H1 (cell line): ENCODE measurements at regions not wholly inside any gene's neighbourhood (a gene's known extent, or its start where the extent isn't known, plus 50 kb on each side); places are given as distances from the start of the nearest gene placed in this dataset.

Source experiments
- CTCF ChIA-PET: fragments of 300-600 bp; sonication (Branson Sonifier 250); formaldehyde crosslinking; loops from one replicate; lab custom pipeline; 2021; ENCODE audit not compliant: partially characterized antibody; lab: Charles Lee
- POLR2A ChIA-PET: fragments of 300-600 bp; sonication (Branson Sonifier 250); formaldehyde crosslinking; loops from one replicate; lab custom pipeline; 2021; ENCODE audit warnings: inconsistent platforms; ENCODE audit not compliant: partially characterized antibody; lab: Charles Lee
- DNase-seq, 2 experiments: peaks; one replicate each; pipeline versions ENCODE4 v3.0.0 to v3.0.0-alpha.2; 2010 to 2022; ENCODE audit warnings: low spot score in 2 of 2, low read depth in 1 of 2, mixed read lengths in 1 of 2
- FAIRE-seq: peaks from 2 replicates; lab custom pipeline; 2011; peaks lifted over from hg19 to GRCh38; lab: Jason Lieb, UNC
- H2AFZ ChIP-seq: 2 replicates; pipeline ENCODE4 v1.8.1; 2012; ENCODE audit warnings: low read length, inconsistent platforms
- H2AK5ac ChIP-seq: 2 replicates; pipeline ENCODE4 v1.6.1; 2013; ENCODE audit warnings: low read depth, low read length
- H2BK120ac ChIP-seq: replicated peaks from 2 replicates; pipeline ENCODE3; 2013; ENCODE audit warnings: low read depth, low read length, inconsistent platforms
- H2BK12ac ChIP-seq: 2 replicates; pipeline ENCODE4 v1.6.1; 2013; ENCODE audit warnings: low read depth, low read length
- H2BK15ac ChIP-seq: 2 replicates; pipeline ENCODE4 v1.6.1; 2013; ENCODE audit warnings: low read length
- H2BK20ac ChIP-seq: 2 replicates; pipeline ENCODE4 v1.6.1; 2013; ENCODE audit warnings: low read length
- H2BK5ac ChIP-seq: 2 replicates; pipeline ENCODE4 v1.6.1; 2013; ENCODE audit warnings: low read depth, low read length
- H3K14ac ChIP-seq: 2 replicates; pipeline ENCODE4 v1.6.1; 2013; ENCODE audit warnings: inconsistent platforms; ENCODE audit not compliant: insufficient read length
- H3K18ac ChIP-seq: 2 replicates; pipeline ENCODE4 v1.6.1; 2013; ENCODE audit warnings: low read length; ENCODE audit errors: extremely low read depth
- H3K23ac ChIP-seq: 2 replicates; pipeline ENCODE4 v1.6.1; 2013; ENCODE audit warnings: inconsistent platforms; ENCODE audit not compliant: insufficient read length
- H3K23me2 ChIP-seq: 2 replicates; pipeline ENCODE4 v1.6.1; 2013; ENCODE audit warnings: low read depth, low read length
- H3K27ac ChIP-seq: 2 replicates; pipeline ENCODE4 v1.6.1; 2011; ENCODE audit warnings: low read depth, low read length, inconsistent platforms
- H3K27me3 ChIP-seq, 4 experiments: replicated peaks in 1 of 4; 1 replicate in 1 of 4; 2 replicates in 3 of 4; pipeline versions ENCODE4 v1.6.1 to v1.8.1; 2011 to 2013; ENCODE audit warnings: low read length in 3 of 4, mild to moderate bottlenecking in 3 of 4, inconsistent platforms in 2 of 4, mixed read lengths in 2 of 4, moderate library complexity in 1 of 4; ENCODE audit not compliant: control insufficient read depth in 3 of 4, insufficient read depth in 3 of 4; ENCODE audit errors: extremely low read depth in 1 of 4
- H3K36me3 ChIP-seq, 4 experiments: 2 replicates each; pipeline versions ENCODE4 v1.6.1 to v1.8.1; 2011 to 2013; ENCODE audit warnings: mild to moderate bottlenecking in 4 of 4, low read length in 3 of 4, moderate library complexity in 2 of 4, control low read depth in 1 of 4, inconsistent platforms in 1 of 4; ENCODE audit not compliant: insufficient read depth in 4 of 4, control insufficient read depth in 2 of 4
- H3K4ac ChIP-seq: replicated peaks from 2 replicates; pipeline ENCODE3; 2013; ENCODE audit warnings: low read length, low read depth, mixed read lengths, inconsistent platforms; ENCODE audit not compliant: insufficient read length
- H3K4me1 ChIP-seq, 4 experiments: replicated peaks in 1 of 4; 1 replicate in 1 of 4; 2 replicates in 3 of 4; pipeline versions ENCODE4 v1.6.1 to v1.8.1; 2011 to 2013; ENCODE audit warnings: low read length in 3 of 4, inconsistent platforms in 2 of 4, mixed read lengths in 1 of 4; ENCODE audit not compliant: insufficient read depth in 4 of 4, control insufficient read depth in 3 of 4
- H3K4me2 ChIP-seq, 2 experiments: 2 replicates each; pipeline versions ENCODE4 v1.6.1 to v1.8.1; 2011 to 2013; ENCODE audit warnings: low read depth in 2 of 2, low read length in 2 of 2, control low read depth in 1 of 2, inconsistent platforms in 1 of 2, mild to moderate bottlenecking in 1 of 2; ENCODE audit not compliant: insufficient read depth in 1 of 2
- H3K4me3 ChIP-seq, 4 experiments: fragments of 200-600, 300-600 bp in 1 of 4; sonication (generic), shearing (Covaris generic), sonication (Bioruptor Twin) in 1 of 4; 2 replicates each; pipeline versions ENCODE4 v1.5.1 to v1.8.1; 2011 to 2016; ENCODE audit warnings: low read length in 4 of 4, low read depth in 3 of 4, control low read depth in 2 of 4, inconsistent platforms in 2 of 4, mild to moderate bottlenecking in 2 of 4, mixed read lengths in 1 of 4, moderate library complexity in 1 of 4; ENCODE audit not compliant: insufficient read depth in 2 of 4; ENCODE audit errors: extremely low read depth in 1 of 4
- H3K56ac ChIP-seq: replicated peaks from 2 replicates; pipeline ENCODE3; 2013; ENCODE audit warnings: low read depth, mild to moderate bottlenecking, mixed read lengths, low read length, inconsistent platforms; ENCODE audit not compliant: insufficient read length
- H3K79me1 ChIP-seq: 2 replicates; pipeline ENCODE4 v1.6.1; 2013; ENCODE audit warnings: low read depth, low read length, control low read depth
- H3K79me2 ChIP-seq, 2 experiments: 2 replicates each; pipeline versions ENCODE4 v1.6.1 to v1.8.1; 2012 to 2013; ENCODE audit warnings: low read length in 2 of 2, mild to moderate bottlenecking in 2 of 2, inconsistent platforms in 1 of 2; ENCODE audit not compliant: insufficient read depth in 2 of 2, control insufficient read depth in 1 of 2
- H3K9ac ChIP-seq, 4 experiments: replicated peaks in 1 of 4; 1 replicate in 1 of 4; 2 replicates in 3 of 4; pipeline versions ENCODE4 v1.6.1 to v1.8.1; 2011 to 2013; ENCODE audit warnings: low read depth in 3 of 4, low read length in 3 of 4, control low read depth in 2 of 4, mild to moderate bottlenecking in 2 of 4, moderate library complexity in 2 of 4, inconsistent platforms in 1 of 4; ENCODE audit errors: extremely low read depth in 1 of 4
- H3K9me3 ChIP-seq, 2 experiments: 2 replicates each; pipeline versions ENCODE4 v1.6.1 to v1.8.1; 2012 to 2013; ENCODE audit warnings: mild to moderate bottlenecking in 2 of 2, moderate library complexity in 2 of 2, control low read depth in 1 of 2, inconsistent platforms in 1 of 2, low read depth in 1 of 2, low read length in 1 of 2, mixed read lengths in 1 of 2; ENCODE audit not compliant: insufficient read depth in 2 of 2
- H4K20me1 ChIP-seq, 2 experiments: replicated peaks in 1 of 2; 2 replicates each; pipeline versions ENCODE3 to v1.8.1; 2011 to 2013; ENCODE audit warnings: inconsistent platforms in 2 of 2, low read length in 2 of 2, mild to moderate bottlenecking in 1 of 2; ENCODE audit not compliant: insufficient read depth in 2 of 2, control insufficient read depth in 1 of 2
- H4K5ac ChIP-seq: 2 replicates; pipeline ENCODE4 v1.6.1; 2013; ENCODE audit warnings: low read length, low read depth, mixed read lengths, inconsistent platforms; ENCODE audit not compliant: insufficient read length
- H4K8ac ChIP-seq: 2 replicates; pipeline ENCODE4 v1.8.0; 2013; ENCODE audit warnings: mild to moderate bottlenecking, moderate library complexity, low read length, inconsistent platforms; ENCODE audit not compliant: insufficient read depth; ENCODE audit errors: extremely low read depth
- H4K91ac ChIP-seq: replicated peaks from 2 replicates; pipeline ENCODE3; 2013; ENCODE audit warnings: low read length, mixed read lengths, inconsistent platforms; ENCODE audit not compliant: insufficient read length
- BACH1 ChIP-seq: IDR thresholded peaks from 2 replicates; pipeline ENCODE4 v1.6.1; 2012; ENCODE audit warnings: low read length, improper control_type of control experiment
- BCL11A ChIP-seq, 2 experiments: IDR thresholded peaks; one replicate each; pipeline ENCODE4 v1.6.1; 2011; ENCODE audit warnings: low read depth in 2 of 2, low read length in 2 of 2, mild to moderate bottlenecking in 2 of 2
- CTBP2 ChIP-seq: IDR thresholded peaks from 2 replicates; pipeline ENCODE4 v1.7.0; 2011; ENCODE audit warnings: borderline replicate concordance, mild to moderate bottlenecking, moderate library complexity, mixed read lengths, low read length; ENCODE audit not compliant: insufficient read depth, insufficient read length
- EGR1 ChIP-seq: IDR thresholded peaks from 2 replicates; pipeline ENCODE4 v1.6.1; 2011; ENCODE audit warnings: low read depth, low read length, borderline replicate concordance
- GABPA ChIP-seq: IDR thresholded peaks from 2 replicates; pipeline ENCODE4 v1.6.1; 2011; ENCODE audit warnings: mild to moderate bottlenecking, low read length, moderate library complexity, borderline replicate concordance; ENCODE audit not compliant: insufficient read depth
- GTF2F1 ChIP-seq: IDR thresholded peaks from 2 replicates; pipeline ENCODE4 v1.6.1; 2012; ENCODE audit warnings: low read depth, low read length, improper control_type of control experiment, borderline replicate concordance
- KDM1A ChIP-seq: fragments of 200-600, 300-600 bp; sonication (generic); IDR thresholded peaks from 2 replicates; pipeline ENCODE4 v1.7.1; 2016; ENCODE audit warnings: mild to moderate bottlenecking, low read length, borderline replicate concordance
- MAFK ChIP-seq: IDR thresholded peaks from 2 replicates; pipeline ENCODE4 v1.6.1; 2012; ENCODE audit warnings: low read depth, mild to moderate bottlenecking, improper control_type of control experiment, low read length
- POLR2A ChIP-seq, 2 experiments: IDR thresholded peaks; 1 replicate in 1 of 2; 2 replicates in 1 of 2; pipeline ENCODE4 v1.6.1; 2011; ENCODE audit warnings: low read depth in 2 of 2, low read length in 2 of 2, mild to moderate bottlenecking in 2 of 2; ENCODE audit errors: control extremely low read depth in 1 of 2
- SIRT6 ChIP-seq: IDR thresholded peaks from one replicate; pipeline ENCODE4 v1.7.1; 2012; ENCODE audit warnings: low read length, inconsistent platforms
- SP4 ChIP-seq: IDR thresholded peaks from 2 replicates; pipeline ENCODE4 v1.6.1; 2012; ENCODE audit warnings: low read length, inconsistent platforms
- SUZ12 ChIP-seq: fragments of 200-600 bp; sonication (generic); IDR thresholded peaks from 2 replicates; pipeline ENCODE4 v1.6.1; 2012; ENCODE audit warnings: mild to moderate bottlenecking, inconsistent platforms, low read length, moderate library complexity, mixed read lengths
- TAF7 ChIP-seq: optimal IDR thresholded peaks from 2 replicates; pipeline ENCODE3; 2011; ENCODE audit warnings: low read depth, mild to moderate bottlenecking, inconsistent platforms, low read length, moderate library complexity, borderline replicate concordance
- WGBS, 2 experiments: shearing (Covaris generic) in 1 of 2; methylation state at CpG; one replicate each; pipeline versions ENCODE4 v1.1.6 to v1.1.7; 2013 to 2015; ENCODE audit warnings: low lambda C conversion rate in 2 of 2, mixed read lengths in 2 of 2, inconsistent platforms in 1 of 2, low coverage in 1 of 2, missing lambda C conversion rate in 1 of 2; ENCODE audit not compliant: insufficient replicate concordance in 2 of 2, insufficient coverage in 1 of 2, insufficient read length in 1 of 2; ENCODE audit errors: extremely low coverage in 1 of 2, missing lambda C conversion rate in 1 of 2; 5-methylcytosine and 5-hydroxymethylcytosine counted together
- TF ChIP-seq, protein P1 (sequence below): IDR thresholded peaks from 2 replicates; pipeline ENCODE4 v1.6.1; 2011; ENCODE audit warnings: low read length, improper control_type of control experiment

DNA sequence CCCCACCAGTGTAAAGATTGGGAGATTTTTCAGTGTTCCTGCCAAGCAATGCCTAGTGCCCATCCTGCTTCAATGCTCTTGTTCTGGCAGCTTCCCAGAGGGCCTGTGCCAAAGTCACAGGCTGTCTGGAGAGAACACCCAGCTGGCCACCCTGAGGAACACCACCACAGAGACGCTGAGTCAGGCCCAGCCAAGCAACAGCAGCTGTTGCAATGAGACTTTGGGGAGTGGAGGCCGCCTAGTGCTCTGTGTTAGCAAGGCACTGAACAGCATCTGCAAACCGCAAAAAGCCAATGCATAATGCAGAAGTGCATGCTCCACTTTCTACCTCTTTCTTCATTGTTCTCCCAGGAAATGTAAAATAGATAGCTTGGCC is 168.1 kb downstream of the NXPE2 start:
- no peaks in the 10 kb centered on the region; the same call in 1 of the 2 replicates for H3K23me2 ChIP-seq
- no peak overlapping the region for H4K8ac ChIP-seq
- no peak overlapping the region for H3K4me3 ChIP-seq
- peak overlapping the region; percentile 10; the same call in 1 of the 2 replicates for H2BK15ac ChIP-seq
- 79% methylated on average over 3 of the region's 3 CpGs; no CpG with 5 or more reads in 1 of the 2 experiments for WGBS, 2 experiments
- no peak overlapping the region for H2AFZ ChIP-seq
- no peak overlapping the region for H2BK20ac ChIP-seq
- ChIA-PET CTCF (interaction anchor here (1.0 to 2.2 kb wide), 8 partner anchors 16 to 78 kb away, joined by 3 to 7 read pairs (median 4); no protein-coding TSS in a partner anchor), POLR2A (interaction anchor here (0.5 kb wide), 1 partner anchor 42 kb away, joined by 3 read pairs; no protein-coding TSS in a partner anchor)
- H3K79me2 ChIP-seq = no peaks in the 10 kb centered on the region
- H3K4me1 ChIP-seq = peaks cover 0 to 9% (median 4%) of the 10 kb centered on the region in 4 experiments; a peak in 4 of 7 replicates
- no peak overlapping the region for H3K27ac ChIP-seq
- no peak overlapping the region for H3K18ac ChIP-seq
- H4K91ac ChIP-seq = no peak overlapping the region
- DNase-seq (no peak), FAIRE-seq (no peak)
- no peak overlapping the region for H3K9ac ChIP-seq
- no peak overlapping the region for H4K5ac ChIP-seq
- no peak overlapping the region for H3K14ac ChIP-seq
- no peak overlapping the region for H2AK5ac ChIP-seq
- H3K9me3 ChIP-seq = no peaks in the 10 kb centered on the region
- H2BK120ac ChIP-seq = no peak overlapping the region
- H3K27me3 ChIP-seq = no peaks in the 10 kb centered on the region
- H4K20me1 ChIP-seq = no peaks in the 10 kb centered on the region
- H2BK12ac ChIP-seq = no peak overlapping the region
- no peak overlapping the region for H2BK5ac ChIP-seq
- no peak overlapping the region for H3K23ac ChIP-seq
- no peaks in the 10 kb centered on the region for H3K79me1 ChIP-seq
- no peaks in the 10 kb centered on the region for H3K36me3 ChIP-seq
- H3K4me2 ChIP-seq = no peak overlapping the region
- no peak overlapping the region for H3K4ac ChIP-seq
- no peak overlapping the region for H3K56ac ChIP-seq
- no peak for TF ChIP-seq SUZ12
- TF ChIP-seq SIRT6 = no peak
- TF ChIP-seq CTBP2 = no peak
- TF ChIP-seq EGR1 = no peak
- no peak for TF ChIP-seq KDM1A
- no peak for TF ChIP-seq POLR2A (IDR thresholded peaks at IDR 0.05; ENCODE audit: control extremely low read depth in 1 of 2, low read depth in 2 of 2, low read length in 2 of 2)
- TF ChIP-seq, protein P1, sequence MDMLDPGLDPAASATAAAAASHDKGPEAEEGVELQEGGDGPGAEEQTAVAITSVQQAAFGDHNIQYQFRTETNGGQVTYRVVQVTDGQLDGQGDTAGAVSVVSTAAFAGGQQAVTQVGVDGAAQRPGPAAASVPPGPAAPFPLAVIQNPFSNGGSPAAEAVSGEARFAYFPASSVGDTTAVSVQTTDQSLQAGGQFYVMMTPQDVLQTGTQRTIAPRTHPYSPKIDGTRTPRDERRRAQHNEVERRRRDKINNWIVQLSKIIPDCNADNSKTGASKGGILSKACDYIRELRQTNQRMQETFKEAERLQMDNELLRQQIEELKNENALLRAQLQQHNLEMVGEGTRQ = no peak
- peak; percentile 62; the same call in 1 of the 2 replicates for TF ChIP-seq BACH1
- TF ChIP-seq SP4 = no peak
- no peak for TF ChIP-seq GTF2F1
- TF ChIP-seq TAF7 = no peak
- no peak for TF ChIP-seq GABPA
- no peak for TF ChIP-seq BCL11A (IDR thresholded peaks at IDR 0.05; ENCODE audit: low read depth in 2 of 2, low read length in 2 of 2)
- TF ChIP-seq MAFK = peak; percentile 64; the same call in 1 of the 2 replicates
